ENCODE measurements at regions not wholly inside any gene's neighbourhood (a gene's known extent, or its start where the extent isn't known, plus 50 kb on each side); places are given as distances from the start of the nearest gene placed in this dataset.

DNA sequence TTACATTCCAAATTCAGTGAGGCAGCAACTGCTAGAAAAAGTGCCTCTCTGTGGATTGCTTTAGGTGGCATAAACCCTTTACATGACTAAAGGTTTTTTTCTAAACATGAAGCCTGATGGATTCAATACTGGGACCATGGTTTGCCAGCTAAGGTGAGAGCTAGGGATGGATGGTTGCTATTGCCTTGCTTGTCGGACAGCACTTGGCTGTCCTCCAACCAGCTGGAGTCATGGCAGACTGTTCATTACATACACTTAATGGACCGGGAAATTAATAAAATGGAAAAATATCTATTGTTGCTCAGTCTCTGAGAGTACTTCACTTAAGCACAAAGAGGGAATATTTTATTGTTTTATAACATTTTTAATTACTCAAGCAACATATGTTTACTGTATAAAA, 116.9 kb upstream of the TRPC7 start:
- TF ChIP-seq, protein P1, sequence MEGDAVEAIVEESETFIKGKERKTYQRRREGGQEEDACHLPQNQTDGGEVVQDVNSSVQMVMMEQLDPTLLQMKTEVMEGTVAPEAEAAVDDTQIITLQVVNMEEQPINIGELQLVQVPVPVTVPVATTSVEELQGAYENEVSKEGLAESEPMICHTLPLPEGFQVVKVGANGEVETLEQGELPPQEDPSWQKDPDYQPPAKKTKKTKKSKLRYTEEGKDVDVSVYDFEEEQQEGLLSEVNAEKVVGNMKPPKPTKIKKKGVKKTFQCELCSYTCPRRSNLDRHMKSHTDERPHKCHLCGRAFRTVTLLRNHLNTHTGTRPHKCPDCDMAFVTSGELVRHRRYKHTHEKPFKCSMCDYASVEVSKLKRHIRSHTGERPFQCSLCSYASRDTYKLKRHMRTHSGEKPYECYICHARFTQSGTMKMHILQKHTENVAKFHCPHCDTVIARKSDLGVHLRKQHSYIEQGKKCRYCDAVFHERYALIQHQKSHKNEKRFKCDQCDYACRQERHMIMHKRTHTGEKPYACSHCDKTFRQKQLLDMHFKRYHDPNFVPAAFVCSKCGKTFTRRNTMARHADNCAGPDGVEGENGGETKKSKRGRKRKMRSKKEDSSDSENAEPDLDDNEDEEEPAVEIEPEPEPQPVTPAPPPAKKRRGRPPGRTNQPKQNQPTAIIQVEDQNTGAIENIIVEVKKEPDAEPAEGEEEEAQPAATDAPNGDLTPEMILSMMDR (IDR thresholded peaks at IDR 0.05): no peak
- TF ChIP-seq NFIC (IDR thresholded peaks at IDR 0.05; ENCODE audit: borderline replicate concordance): no peak
- TF ChIP-seq TCF12 (IDR thresholded peaks at IDR 0.05): no peak
- TF ChIP-seq SIN3A (IDR thresholded peaks at IDR 0.05; ENCODE audit: borderline replicate concordance, low read depth, low read length): no peak

All from SK-N-SH (cell line).